HUES6 (cell line): ENCODE measurements at regions not wholly inside any gene's neighbourhood (a gene's known extent, or its start where the extent isn't known, plus 50 kb on each side); places are given as distances from the start of the nearest gene placed in this dataset.

Source experiments
- H3K27ac ChIP-seq: 2 replicates; pipeline ENCODE4 v1.7.0; 2013; ENCODE audit warnings: low read depth, mild to moderate bottlenecking, low read length, inconsistent platforms
- H3K27me3 ChIP-seq: 2 replicates; pipeline ENCODE4 v1.6.1; 2013; ENCODE audit warnings: low read length; ENCODE audit not compliant: control insufficient read depth, insufficient read depth
- H3K36me3 ChIP-seq: 2 replicates; pipeline ENCODE4 v1.6.1; 2013; ENCODE audit warnings: low read length; ENCODE audit not compliant: control insufficient read depth, insufficient read depth
- H3K4me1 ChIP-seq: 2 replicates; pipeline ENCODE4 v1.6.1; 2013; ENCODE audit warnings: low read length; ENCODE audit not compliant: control insufficient read depth, insufficient read depth
- H3K4me3 ChIP-seq: 2 replicates; pipeline ENCODE4 v1.5.1; 2013; ENCODE audit warnings: low read depth, low read length
- H3K9ac ChIP-seq: one replicate; pipeline ENCODE4 v1.6.1; 2013; ENCODE audit warnings: mild to moderate bottlenecking, low read length
- H3K9me3 ChIP-seq: 2 replicates; pipeline ENCODE4 v1.6.1; 2013; ENCODE audit warnings: low read depth, low read length; ENCODE audit not compliant: control insufficient read depth, insufficient read depth

DNA sequence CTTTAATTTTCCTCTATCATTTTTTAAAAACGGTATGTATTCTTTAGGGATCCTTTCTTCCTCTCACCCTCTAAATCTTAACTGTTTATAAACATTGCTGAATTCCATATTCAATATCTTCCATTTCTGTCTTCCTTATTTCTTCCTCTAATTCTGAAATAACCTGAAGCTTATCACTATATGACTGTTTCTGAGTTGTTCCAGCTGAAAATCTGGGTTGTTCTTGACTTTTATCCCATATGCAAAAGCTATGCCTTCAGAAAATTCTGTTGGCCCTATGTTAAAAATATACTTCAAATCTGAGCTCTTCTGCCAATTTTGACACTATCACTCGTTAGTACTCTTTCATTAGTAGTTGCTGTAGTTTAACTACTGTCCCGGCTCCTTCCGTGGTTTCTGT, 970.3 kb downstream of the BCL11B start:
- peaks cover 4% of the 10 kb centered on the region; the same call in 1 of the 2 replicates for H3K9me3 ChIP-seq
- H3K4me3 ChIP-seq = no peak overlapping the region
- no peaks in the 10 kb centered on the region for H3K27me3 ChIP-seq
- no peaks in the 10 kb centered on the region for H3K4me1 ChIP-seq
- no peak overlapping the region for H3K9ac ChIP-seq
- no peak overlapping the region for H3K27ac ChIP-seq
- no peaks in the 10 kb centered on the region for H3K36me3 ChIP-seq

DNA sequence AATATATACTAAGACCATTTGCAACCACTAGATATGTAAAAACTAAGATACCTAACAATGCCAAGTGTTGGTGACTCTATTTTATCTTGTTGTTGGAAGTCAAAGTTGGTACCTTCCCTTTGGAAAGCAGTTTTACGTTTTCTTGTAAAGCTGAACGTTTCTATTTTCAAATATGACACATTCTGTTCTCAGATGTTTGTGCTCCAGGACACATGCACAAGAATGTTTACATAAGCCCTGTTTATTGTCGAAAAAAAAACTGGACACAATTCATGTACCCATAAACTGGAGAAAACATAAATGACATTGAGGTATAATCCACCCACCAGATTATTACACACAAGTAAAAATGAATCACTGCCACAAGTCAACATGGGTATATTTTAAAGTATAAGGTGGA, 967.4 kb downstream of the BCL11B start:
- no peak overlapping the region for H3K4me3 ChIP-seq
- H3K4me1 ChIP-seq = no peaks in the 10 kb centered on the region
- no peaks in the 10 kb centered on the region for H3K27me3 ChIP-seq
- no peak overlapping the region for H3K27ac ChIP-seq
- no peak overlapping the region for H3K9ac ChIP-seq
- H3K9me3 ChIP-seq = peaks cover 4% of the 10 kb centered on the region; the same call in 1 of the 2 replicates
- H3K36me3 ChIP-seq = no peaks in the 10 kb centered on the region

DNA sequence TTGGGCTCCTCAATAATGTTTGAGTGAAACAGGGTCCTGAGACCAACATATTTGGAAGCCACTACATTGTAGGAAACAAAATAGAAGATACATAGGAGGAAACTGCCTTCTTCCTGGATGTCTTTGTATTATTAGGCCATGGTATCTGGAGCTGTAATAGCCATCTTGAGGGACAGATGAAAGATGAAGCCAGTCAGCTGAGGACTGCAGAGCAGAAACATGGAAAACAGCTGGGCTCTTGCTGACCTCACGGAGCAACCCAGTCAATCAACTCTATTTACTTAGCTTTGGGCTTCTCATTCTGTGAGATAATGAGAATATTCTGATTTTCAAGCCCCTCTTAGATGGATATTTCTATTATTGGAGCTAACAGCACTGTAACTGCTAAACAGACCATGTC, 962.4 kb downstream of the BCL11B start:
- Histone ChIP-seq H3K4me3 (no peak overlapping the region), H3K27ac (no peak overlapping the region), H3K9ac (no peak overlapping the region), H3K4me1 (no peaks in the 10 kb centered on the region), H3K27me3 (no peaks in the 10 kb centered on the region), H3K9me3 (0 out of 2 replicates have a peak, but pooled peaks cover 2% of the 10 kb centered on the region), H3K36me3 (no peaks in the 10 kb centered on the region)

DNA sequence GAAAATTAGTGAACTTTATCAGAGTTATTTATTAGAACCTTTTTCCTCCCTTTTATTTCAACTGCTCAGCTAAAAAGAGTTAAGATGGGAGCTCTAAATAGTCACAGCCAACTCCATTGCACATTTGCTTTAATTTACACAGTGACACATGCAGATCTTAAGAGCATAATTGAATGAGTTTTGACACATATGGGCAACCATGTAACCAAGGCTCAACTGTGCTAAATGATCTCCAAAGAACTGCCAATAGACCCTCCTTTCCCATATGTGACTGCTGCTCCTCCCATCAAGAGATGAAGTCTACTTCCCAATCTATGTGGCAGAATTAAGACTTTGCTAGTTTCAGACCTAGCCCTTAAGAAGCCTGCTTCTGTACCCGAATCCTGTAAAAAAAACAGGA, 960.0 kb downstream of the BCL11B start:
- Histone ChIP-seq H3K27ac (no peak overlapping the region), H3K9ac (no peak overlapping the region), H3K36me3 (no peaks in the 10 kb centered on the region), H3K4me1 (no peaks in the 10 kb centered on the region), H3K4me3 (no peak overlapping the region), H3K27me3 (no peaks in the 10 kb centered on the region), H3K9me3 (no peaks in the 10 kb centered on the region)

DNA sequence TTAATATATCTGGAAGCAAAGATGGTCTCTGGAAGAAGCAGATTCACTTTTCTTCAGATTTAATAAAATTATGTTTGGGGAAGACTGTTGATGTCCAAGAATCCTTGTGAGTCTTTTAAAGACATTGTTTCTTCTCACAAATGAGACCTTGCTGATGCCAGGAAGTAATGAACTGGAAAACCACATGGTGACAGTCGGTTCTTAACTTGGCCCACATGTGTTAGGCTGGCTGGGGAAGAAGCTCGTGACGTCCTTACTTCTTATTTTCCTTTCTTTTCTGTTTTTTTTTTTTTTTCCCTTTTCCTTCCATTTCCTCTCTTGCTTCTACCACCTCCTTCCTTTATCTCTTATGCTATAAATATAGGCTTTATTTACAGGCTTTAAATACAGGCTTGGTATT, 950.2 kb downstream of the BCL11B start:
- H3K36me3 ChIP-seq = no peaks in the 10 kb centered on the region
- no peak overlapping the region for H3K27ac ChIP-seq
- peaks cover 8% of the 10 kb centered on the region for H3K9me3 ChIP-seq
- no peak overlapping the region for H3K4me3 ChIP-seq
- H3K27me3 ChIP-seq = no peaks in the 10 kb centered on the region
- no peaks in the 10 kb centered on the region for H3K4me1 ChIP-seq
- H3K9ac ChIP-seq = no peak overlapping the region

DNA sequence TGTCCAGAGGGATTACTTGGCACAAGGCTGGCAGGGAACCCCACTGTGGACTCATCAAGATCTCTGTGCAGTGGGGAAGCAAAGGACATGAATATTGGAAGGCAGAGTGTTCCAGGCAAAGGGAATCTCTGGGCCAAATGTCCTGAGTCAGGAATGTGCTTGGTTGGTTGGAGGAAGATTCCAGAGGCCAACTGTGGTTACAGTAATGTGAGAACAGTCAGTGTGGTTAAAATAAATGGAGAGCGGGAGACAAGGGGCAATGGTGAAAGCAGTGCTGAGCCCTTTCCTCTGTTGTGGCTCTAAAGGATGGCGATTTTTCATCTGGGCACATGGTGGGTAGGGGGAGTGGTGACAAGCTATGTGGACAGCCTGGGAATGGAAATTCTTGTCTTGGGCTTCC, 948.2 kb downstream of the BCL11B start:
- H3K9ac ChIP-seq = no peak overlapping the region
- H3K4me3 ChIP-seq = no peak overlapping the region
- no peaks in the 10 kb centered on the region for H3K27me3 ChIP-seq
- H3K27ac ChIP-seq = no peak overlapping the region
- no peaks in the 10 kb centered on the region for H3K4me1 ChIP-seq
- no peaks in the 10 kb centered on the region for H3K36me3 ChIP-seq
- H3K9me3 ChIP-seq = peaks cover 8% of the 10 kb centered on the region

DNA sequence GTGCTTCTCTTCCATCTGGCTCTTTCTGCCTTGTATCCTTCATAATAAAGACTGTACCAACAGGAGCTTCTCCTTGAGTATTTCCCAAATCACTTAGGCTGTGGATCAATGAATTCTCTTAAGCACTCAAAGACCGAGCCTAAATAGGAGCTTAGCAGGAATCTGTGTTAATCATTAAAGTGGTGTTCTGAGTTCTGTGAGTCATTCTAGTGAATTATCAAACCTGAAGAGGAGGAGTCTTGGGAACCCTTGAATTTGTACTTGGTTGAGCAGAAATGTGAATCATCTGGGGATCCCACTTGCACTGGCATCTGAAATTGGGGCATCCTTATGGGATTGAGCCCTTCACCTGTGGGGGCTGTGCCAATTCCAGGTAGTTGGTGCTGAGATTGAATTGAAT, 946.2 kb downstream of the BCL11B start:
- no peaks in the 10 kb centered on the region for H3K4me1 ChIP-seq
- no peak overlapping the region for H3K27ac ChIP-seq
- H3K27me3 ChIP-seq = no peaks in the 10 kb centered on the region
- H3K9ac ChIP-seq = no peak overlapping the region
- H3K36me3 ChIP-seq = no peaks in the 10 kb centered on the region
- H3K4me3 ChIP-seq = no peak overlapping the region
- peaks cover 4% of the 10 kb centered on the region; the same call in 1 of the 2 replicates for H3K9me3 ChIP-seq

DNA sequence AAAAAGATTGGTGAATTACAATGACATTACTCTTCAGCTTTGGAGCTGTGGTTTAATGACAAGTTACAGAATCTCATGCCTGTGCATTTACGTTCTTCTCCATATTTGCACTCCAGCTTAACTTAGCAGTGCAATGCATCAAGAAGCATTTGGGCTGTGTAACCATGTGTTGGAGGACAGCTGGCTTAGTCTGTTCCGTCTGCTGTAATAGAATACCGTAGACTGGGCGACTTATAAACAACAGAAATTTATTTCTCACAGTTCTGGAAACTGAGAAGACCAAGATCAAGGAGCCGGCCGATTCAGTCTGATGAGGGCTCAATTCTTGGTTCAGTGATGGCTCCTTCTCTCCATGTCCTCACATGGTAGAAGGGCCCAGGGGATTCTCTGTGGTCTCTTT, 943.5 kb downstream of the BCL11B start:
- Histone ChIP-seq H3K4me1 (no peaks in the 10 kb centered on the region), H3K27ac (no peak overlapping the region)

DNA sequence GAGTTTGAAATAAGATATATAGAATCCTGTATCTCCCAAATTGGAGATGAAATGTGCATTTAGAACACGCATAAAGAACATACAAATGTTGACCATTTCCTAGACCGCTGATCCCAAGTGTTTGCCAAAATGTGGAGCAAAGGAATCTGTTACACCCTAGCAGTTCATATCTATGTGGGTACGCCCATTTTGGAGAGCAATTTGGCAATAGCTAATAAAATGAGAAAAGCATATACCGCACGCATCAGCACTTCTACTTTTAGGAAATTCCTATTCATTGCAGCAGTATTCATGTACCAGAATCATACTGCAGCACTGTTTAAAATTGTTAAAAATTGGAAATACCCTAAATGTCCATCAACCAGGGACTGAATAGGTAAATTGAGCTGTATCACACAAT, 937.8 kb downstream of the BCL11B start:
- Histone ChIP-seq H3K27ac (no peak overlapping the region), H3K4me3 (no peak overlapping the region), H3K9me3 (peaks cover 4% of the 10 kb centered on the region; the same call in 1 of the 2 replicates), H3K27me3 (no peaks in the 10 kb centered on the region), H3K9ac (no peak overlapping the region), H3K4me1 (no peaks in the 10 kb centered on the region), H3K36me3 (no peaks in the 10 kb centered on the region)

More for the DNA sequence above, 943.5 kb downstream of the BCL11B start:
- Histone ChIP-seq H3K9me3 (peaks cover 4% of the 10 kb centered on the region; the same call in 1 of the 2 replicates), H3K27me3 (no peaks in the 10 kb centered on the region), H3K9ac (no peak overlapping the region), H3K36me3 (no peaks in the 10 kb centered on the region), H3K4me3 (no peak overlapping the region)

DNA sequence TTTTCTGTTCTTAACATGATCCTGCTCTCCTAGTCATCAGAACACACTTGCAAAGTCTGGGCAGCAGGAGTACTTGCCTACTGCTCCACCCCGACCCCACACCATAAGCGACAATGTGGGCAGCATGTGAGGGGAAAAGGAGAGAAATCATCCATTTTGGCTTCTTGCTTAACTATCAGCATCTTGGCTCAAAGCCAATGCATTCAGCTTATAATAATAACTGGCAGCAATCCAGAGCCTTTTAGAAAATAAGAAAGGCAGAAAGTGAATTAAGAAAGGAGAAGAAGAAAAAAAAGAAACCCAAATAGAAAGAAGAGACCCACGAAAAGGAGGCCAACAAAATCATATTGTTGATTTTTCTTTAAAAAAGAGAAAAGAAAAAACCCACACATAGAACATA, 930.8 kb downstream of the BCL11B start:
- Histone ChIP-seq H3K9me3 (no peaks in the 10 kb centered on the region), H3K4me1 (no peaks in the 10 kb centered on the region)

DNA sequence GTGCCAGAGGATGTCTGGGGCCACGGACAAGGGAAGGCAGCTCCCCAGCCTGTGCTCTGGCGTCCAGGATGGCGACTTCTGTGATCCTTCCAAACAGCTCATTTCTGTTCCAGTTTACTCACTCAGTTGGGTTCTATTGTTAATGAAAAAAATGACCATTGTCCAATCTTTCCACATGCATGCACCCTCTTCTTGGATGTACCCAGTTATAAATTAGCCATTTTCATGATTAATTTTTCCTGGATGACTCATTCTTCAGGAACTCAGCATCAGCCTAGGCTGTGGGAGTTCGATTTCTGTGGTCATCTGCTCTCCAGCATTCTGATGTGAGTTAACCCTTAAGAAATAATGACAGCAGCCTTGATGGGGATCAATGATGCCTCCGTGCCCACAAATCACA, 926.8 kb downstream of the BCL11B start:
- H3K27me3 ChIP-seq = no peaks in the 10 kb centered on the region
- no peak overlapping the region for H3K4me3 ChIP-seq
- no peak overlapping the region for H3K9ac ChIP-seq
- peaks cover 2% of the 10 kb centered on the region; the same call in 1 of the 2 replicates for H3K4me1 ChIP-seq
- no peaks in the 10 kb centered on the region for H3K36me3 ChIP-seq
- no peak overlapping the region for H3K27ac ChIP-seq
- H3K9me3 ChIP-seq = no peaks in the 10 kb centered on the region

More for the DNA sequence above, 930.8 kb downstream of the BCL11B start:
- no peaks in the 10 kb centered on the region for H3K36me3 ChIP-seq
- H3K9ac ChIP-seq = no peak overlapping the region
- H3K27ac ChIP-seq = no peak overlapping the region
- H3K4me3 ChIP-seq = no peak overlapping the region
- H3K27me3 ChIP-seq = no peaks in the 10 kb centered on the region

DNA sequence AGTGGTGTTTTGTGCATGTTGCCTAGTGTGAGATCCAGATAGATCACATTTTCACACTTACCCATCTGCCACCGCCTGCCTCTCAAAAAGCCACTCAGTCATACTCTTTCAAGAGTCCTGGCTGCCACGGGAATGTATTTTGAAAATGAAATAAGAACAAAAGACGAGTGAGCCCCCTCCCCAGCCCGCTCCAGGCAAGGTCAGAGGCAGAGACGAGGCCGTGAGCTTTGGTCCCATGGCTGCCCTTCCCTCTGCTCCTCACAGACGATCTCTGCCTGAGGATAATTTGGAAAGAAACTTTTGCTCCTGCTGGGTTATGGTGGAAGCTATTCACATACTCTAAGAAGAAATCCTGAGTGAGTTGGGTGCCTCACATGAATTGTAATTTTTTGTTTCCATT, 924.3 kb downstream of the BCL11B start:
- Histone ChIP-seq H3K9me3 (no peaks in the 10 kb centered on the region), H3K4me1 (peaks cover 6% of the 10 kb centered on the region), H3K4me3 (no peak overlapping the region), H3K27me3 (no peaks in the 10 kb centered on the region), H3K27ac (no peak overlapping the region), H3K36me3 (no peaks in the 10 kb centered on the region), H3K9ac (no peak overlapping the region)
